H1 (cell line): ENCODE measurements at regions not wholly inside any gene's neighbourhood (a gene's known extent, or its start where the extent isn't known, plus 50 kb on each side); places are given as distances from the start of the nearest gene placed in this dataset.

ENCODE experiments used
- CTCF ChIA-PET: fragments of 300-600 bp; sonication (Branson Sonifier 250); formaldehyde crosslinking; loops from one replicate; lab custom pipeline; 2021; ENCODE audit not compliant: partially characterized antibody; lab: Charles Lee
- POLR2A ChIA-PET: fragments of 300-600 bp; sonication (Branson Sonifier 250); formaldehyde crosslinking; loops from one replicate; lab custom pipeline; 2021; ENCODE audit warnings: inconsistent platforms; ENCODE audit not compliant: partially characterized antibody; lab: Charles Lee
- DNase-seq, 2 experiments: peaks; one replicate each; pipeline versions ENCODE4 v3.0.0 to v3.0.0-alpha.2; 2010 to 2022; ENCODE audit warnings: low spot score in 2 of 2, low read depth in 1 of 2, mixed read lengths in 1 of 2
- FAIRE-seq: peaks from 2 replicates; lab custom pipeline; 2011; peaks lifted over from hg19 to GRCh38; lab: Jason Lieb, UNC
- H2AFZ ChIP-seq: 2 replicates; pipeline ENCODE4 v1.8.1; 2012; ENCODE audit warnings: low read length, inconsistent platforms
- H2AK5ac ChIP-seq: 2 replicates; pipeline ENCODE4 v1.6.1; 2013; ENCODE audit warnings: low read depth, low read length
- H2BK120ac ChIP-seq: replicated peaks from 2 replicates; pipeline ENCODE3; 2013; ENCODE audit warnings: low read depth, low read length, inconsistent platforms
- H2BK12ac ChIP-seq: 2 replicates; pipeline ENCODE4 v1.6.1; 2013; ENCODE audit warnings: low read depth, low read length
- H2BK15ac ChIP-seq: 2 replicates; pipeline ENCODE4 v1.6.1; 2013; ENCODE audit warnings: low read length
- H2BK20ac ChIP-seq: 2 replicates; pipeline ENCODE4 v1.6.1; 2013; ENCODE audit warnings: low read length
- H2BK5ac ChIP-seq: 2 replicates; pipeline ENCODE4 v1.6.1; 2013; ENCODE audit warnings: low read depth, low read length
- H3K14ac ChIP-seq: 2 replicates; pipeline ENCODE4 v1.6.1; 2013; ENCODE audit warnings: inconsistent platforms; ENCODE audit not compliant: insufficient read length
- H3K18ac ChIP-seq: 2 replicates; pipeline ENCODE4 v1.6.1; 2013; ENCODE audit warnings: low read length; ENCODE audit errors: extremely low read depth
- H3K23ac ChIP-seq: 2 replicates; pipeline ENCODE4 v1.6.1; 2013; ENCODE audit warnings: inconsistent platforms; ENCODE audit not compliant: insufficient read length
- H3K23me2 ChIP-seq: 2 replicates; pipeline ENCODE4 v1.6.1; 2013; ENCODE audit warnings: low read depth, low read length
- H3K27ac ChIP-seq: 2 replicates; pipeline ENCODE4 v1.6.1; 2011; ENCODE audit warnings: low read depth, low read length, inconsistent platforms
- H3K27me3 ChIP-seq, 4 experiments: replicated peaks in 1 of 4; 1 replicate in 1 of 4; 2 replicates in 3 of 4; pipeline versions ENCODE4 v1.6.1 to v1.8.1; 2011 to 2013; ENCODE audit warnings: low read length in 3 of 4, mild to moderate bottlenecking in 3 of 4, inconsistent platforms in 2 of 4, mixed read lengths in 2 of 4, moderate library complexity in 1 of 4; ENCODE audit not compliant: control insufficient read depth in 3 of 4, insufficient read depth in 3 of 4; ENCODE audit errors: extremely low read depth in 1 of 4
- H3K36me3 ChIP-seq, 4 experiments: 2 replicates each; pipeline versions ENCODE4 v1.6.1 to v1.8.1; 2011 to 2013; ENCODE audit warnings: mild to moderate bottlenecking in 4 of 4, low read length in 3 of 4, moderate library complexity in 2 of 4, control low read depth in 1 of 4, inconsistent platforms in 1 of 4; ENCODE audit not compliant: insufficient read depth in 4 of 4, control insufficient read depth in 2 of 4
- H3K4ac ChIP-seq: replicated peaks from 2 replicates; pipeline ENCODE3; 2013; ENCODE audit warnings: low read length, low read depth, mixed read lengths, inconsistent platforms; ENCODE audit not compliant: insufficient read length
- H3K4me1 ChIP-seq, 4 experiments: replicated peaks in 1 of 4; 1 replicate in 1 of 4; 2 replicates in 3 of 4; pipeline versions ENCODE4 v1.6.1 to v1.8.1; 2011 to 2013; ENCODE audit warnings: low read length in 3 of 4, inconsistent platforms in 2 of 4, mixed read lengths in 1 of 4; ENCODE audit not compliant: insufficient read depth in 4 of 4, control insufficient read depth in 3 of 4
- H3K4me2 ChIP-seq, 2 experiments: 2 replicates each; pipeline versions ENCODE4 v1.6.1 to v1.8.1; 2011 to 2013; ENCODE audit warnings: low read depth in 2 of 2, low read length in 2 of 2, control low read depth in 1 of 2, inconsistent platforms in 1 of 2, mild to moderate bottlenecking in 1 of 2; ENCODE audit not compliant: insufficient read depth in 1 of 2
- H3K4me3 ChIP-seq, 4 experiments: fragments of 200-600, 300-600 bp in 1 of 4; sonication (generic), shearing (Covaris generic), sonication (Bioruptor Twin) in 1 of 4; 2 replicates each; pipeline versions ENCODE4 v1.5.1 to v1.8.1; 2011 to 2016; ENCODE audit warnings: low read length in 4 of 4, low read depth in 3 of 4, control low read depth in 2 of 4, inconsistent platforms in 2 of 4, mild to moderate bottlenecking in 2 of 4, mixed read lengths in 1 of 4, moderate library complexity in 1 of 4; ENCODE audit not compliant: insufficient read depth in 2 of 4; ENCODE audit errors: extremely low read depth in 1 of 4
- H3K56ac ChIP-seq: replicated peaks from 2 replicates; pipeline ENCODE3; 2013; ENCODE audit warnings: low read depth, mild to moderate bottlenecking, mixed read lengths, low read length, inconsistent platforms; ENCODE audit not compliant: insufficient read length
- H3K79me1 ChIP-seq: 2 replicates; pipeline ENCODE4 v1.6.1; 2013; ENCODE audit warnings: low read depth, low read length, control low read depth
- H3K79me2 ChIP-seq, 2 experiments: 2 replicates each; pipeline versions ENCODE4 v1.6.1 to v1.8.1; 2012 to 2013; ENCODE audit warnings: low read length in 2 of 2, mild to moderate bottlenecking in 2 of 2, inconsistent platforms in 1 of 2; ENCODE audit not compliant: insufficient read depth in 2 of 2, control insufficient read depth in 1 of 2
- H3K9ac ChIP-seq, 4 experiments: replicated peaks in 1 of 4; 1 replicate in 1 of 4; 2 replicates in 3 of 4; pipeline versions ENCODE4 v1.6.1 to v1.8.1; 2011 to 2013; ENCODE audit warnings: low read depth in 3 of 4, low read length in 3 of 4, control low read depth in 2 of 4, mild to moderate bottlenecking in 2 of 4, moderate library complexity in 2 of 4, inconsistent platforms in 1 of 4; ENCODE audit errors: extremely low read depth in 1 of 4
- H3K9me3 ChIP-seq, 2 experiments: 2 replicates each; pipeline versions ENCODE4 v1.6.1 to v1.8.1; 2012 to 2013; ENCODE audit warnings: mild to moderate bottlenecking in 2 of 2, moderate library complexity in 2 of 2, control low read depth in 1 of 2, inconsistent platforms in 1 of 2, low read depth in 1 of 2, low read length in 1 of 2, mixed read lengths in 1 of 2; ENCODE audit not compliant: insufficient read depth in 2 of 2
- H4K20me1 ChIP-seq, 2 experiments: replicated peaks in 1 of 2; 2 replicates each; pipeline versions ENCODE3 to v1.8.1; 2011 to 2013; ENCODE audit warnings: inconsistent platforms in 2 of 2, low read length in 2 of 2, mild to moderate bottlenecking in 1 of 2; ENCODE audit not compliant: insufficient read depth in 2 of 2, control insufficient read depth in 1 of 2
- H4K5ac ChIP-seq: 2 replicates; pipeline ENCODE4 v1.6.1; 2013; ENCODE audit warnings: low read length, low read depth, mixed read lengths, inconsistent platforms; ENCODE audit not compliant: insufficient read length
- H4K8ac ChIP-seq: 2 replicates; pipeline ENCODE4 v1.8.0; 2013; ENCODE audit warnings: mild to moderate bottlenecking, moderate library complexity, low read length, inconsistent platforms; ENCODE audit not compliant: insufficient read depth; ENCODE audit errors: extremely low read depth
- H4K91ac ChIP-seq: replicated peaks from 2 replicates; pipeline ENCODE3; 2013; ENCODE audit warnings: low read length, mixed read lengths, inconsistent platforms; ENCODE audit not compliant: insufficient read length
- CBX5 ChIP-seq: fragments of 300-800, 300-1000 bp; sonication (generic); IDR thresholded peaks from 2 replicates; pipeline ENCODE4 v1.7.1; 2016; ENCODE audit warnings: antibody characterized with exemption, low read length, low read depth
- PHF8 ChIP-seq: fragments of 200-600 bp; sonication (generic); conservative IDR thresholded peaks from 2 replicates; pipeline ENCODE4 v1.7.1; 2012; ENCODE audit warnings: low read depth, mild to moderate bottlenecking, inconsistent platforms, low read length, moderate library complexity
- RNF2 ChIP-seq: fragments of 200-900, 300-1000 bp; sonication (generic); IDR thresholded peaks from 2 replicates; pipeline ENCODE4 v1.7.1; 2016; ENCODE audit warnings: borderline replicate concordance, low read depth, mild to moderate bottlenecking, antibody characterized with exemption, low read length; ENCODE audit not compliant: poor library complexity, severe bottlenecking; ENCODE audit errors: missing control alignments
- SIX5 ChIP-seq: IDR thresholded peaks from 2 replicates; pipeline ENCODE4 v1.6.1; 2011; ENCODE audit warnings: mild to moderate bottlenecking, low read depth, low read length
- SRF ChIP-seq: IDR thresholded peaks from 2 replicates; pipeline ENCODE4 v1.6.1; 2011; ENCODE audit warnings: mild to moderate bottlenecking, low read depth, low read length, moderate library complexity
- TAF7 ChIP-seq: optimal IDR thresholded peaks from 2 replicates; pipeline ENCODE3; 2011; ENCODE audit warnings: low read depth, mild to moderate bottlenecking, inconsistent platforms, low read length, moderate library complexity, borderline replicate concordance
- TEAD4 ChIP-seq: IDR thresholded peaks from 2 replicates; pipeline ENCODE4 v1.6.1; 2012; ENCODE audit warnings: low read depth, low read length, inconsistent platforms, mixed read lengths
- WGBS, 2 experiments: shearing (Covaris generic) in 1 of 2; methylation state at CpG; one replicate each; pipeline versions ENCODE4 v1.1.6 to v1.1.7; 2013 to 2015; ENCODE audit warnings: low lambda C conversion rate in 2 of 2, mixed read lengths in 2 of 2, inconsistent platforms in 1 of 2, low coverage in 1 of 2, missing lambda C conversion rate in 1 of 2; ENCODE audit not compliant: insufficient replicate concordance in 2 of 2, insufficient coverage in 1 of 2, insufficient read length in 1 of 2; ENCODE audit errors: extremely low coverage in 1 of 2, missing lambda C conversion rate in 1 of 2; 5-methylcytosine and 5-hydroxymethylcytosine counted together

GRCh38 chr1:164261691-164262240 is 297.2 kb upstream of the PBX1 start:
- Histone ChIP-seq H3K4me1 (no peaks in the 10 kb centered on the region), H4K8ac (no peak overlapping the region), H3K27ac (no peak overlapping the region), H3K36me3 (no peaks in the 10 kb centered on the region), H3K56ac (no peak overlapping the region), H3K79me1 (no peaks in the 10 kb centered on the region), H3K27me3 (no peaks in the 10 kb centered on the region), H3K4me2 (no peak overlapping the region), H2AFZ (no peak overlapping the region), H3K9ac (no peak overlapping the region), H3K23ac (no peak overlapping the region)
- no peak for FAIRE-seq
- no peak for TF ChIP-seq PHF8
- TF ChIP-seq TEAD4: no peak
- no peak for TF ChIP-seq RNF2
- no peak for TF ChIP-seq SIX5
- TF ChIP-seq SRF: no peak
- no peak for TF ChIP-seq TAF7
- no peak for TF ChIP-seq CBX5
- TF ChIP-seq, all 59 proteins: peak for 0
- H3K9me3 ChIP-seq: no peaks in the 10 kb centered on the region
- no peak overlapping the region for H2AK5ac ChIP-seq
- POLR2A ChIA-PET: no interaction called here
- WGBS, 2 experiments: 86% methylated on average over 2 of the region's 2 CpGs; no CpG with 5 or more reads in 1 of the 2 experiments
- H2BK15ac ChIP-seq: no peak overlapping the region
- no peaks in the 10 kb centered on the region for H4K20me1 ChIP-seq
- H3K23me2 ChIP-seq: no peaks in the 10 kb centered on the region
- H3K4me3 ChIP-seq: no peak overlapping the region
- no peak overlapping the region for H2BK120ac ChIP-seq
- no peak overlapping the region for H4K91ac ChIP-seq
- no peak overlapping the region for H3K18ac ChIP-seq
- H4K5ac ChIP-seq: no peak overlapping the region
- no peak overlapping the region for H3K4ac ChIP-seq
- no peak overlapping the region for H2BK12ac ChIP-seq
- H3K79me2 ChIP-seq: no peaks in the 10 kb centered on the region
- H3K14ac ChIP-seq: no peak overlapping the region
- H2BK5ac ChIP-seq: no peak overlapping the region
- DNase-seq: no peak
- H2BK20ac ChIP-seq: no peak overlapping the region
- CTCF ChIA-PET: no interaction called here
